ENCODE measurements at regions not wholly inside any gene's neighbourhood (a gene's known extent, or its start where the extent isn't known, plus 50 kb on each side); places are given as distances from the start of the nearest gene placed in this dataset.

DNA sequence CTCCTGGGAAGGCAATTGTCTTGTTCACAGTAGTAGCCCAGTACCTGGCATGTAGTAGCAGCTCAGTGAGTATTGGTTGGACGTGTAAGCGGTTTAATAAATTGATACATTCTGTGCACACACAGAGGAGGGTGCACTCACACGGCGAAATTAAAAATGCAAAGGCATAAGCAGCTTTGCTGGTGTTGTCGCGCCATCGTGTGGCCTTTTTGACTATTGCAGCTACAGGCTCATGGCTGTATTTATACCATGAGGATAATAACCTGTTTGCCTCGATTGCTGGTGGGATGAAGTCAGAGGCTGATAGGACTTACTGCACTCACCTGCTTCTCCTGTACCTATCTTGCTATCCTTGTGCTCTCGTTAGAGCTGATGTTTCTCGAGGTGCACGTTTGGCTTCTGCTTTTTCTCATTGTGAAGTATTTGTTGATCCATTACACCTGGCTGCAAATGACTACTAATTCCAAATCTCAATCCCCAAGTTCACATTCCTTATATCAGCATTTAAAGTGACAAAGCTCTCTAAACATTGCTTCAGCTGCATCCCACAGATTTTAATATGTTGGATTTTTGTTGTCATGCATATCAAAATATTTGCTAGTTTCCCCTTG lies 61.5 kb downstream of the TBXT start:
- TF ChIP-seq CTCF (IDR thresholded peaks at IDR 0.05; ENCODE audit: low read depth, low read length) = peak; percentile 89
- in situ Hi-C loops (cut with HindIII; ENCODE audit: low sequenced_read_pairs) = no loop called here
- DNase-seq (ENCODE audit: low read depth, low spot score) = peak; percentile 72
- H3K4me3 ChIP-seq (ENCODE audit: low read depth, low read length) = no peak overlapping the region

DNA sequence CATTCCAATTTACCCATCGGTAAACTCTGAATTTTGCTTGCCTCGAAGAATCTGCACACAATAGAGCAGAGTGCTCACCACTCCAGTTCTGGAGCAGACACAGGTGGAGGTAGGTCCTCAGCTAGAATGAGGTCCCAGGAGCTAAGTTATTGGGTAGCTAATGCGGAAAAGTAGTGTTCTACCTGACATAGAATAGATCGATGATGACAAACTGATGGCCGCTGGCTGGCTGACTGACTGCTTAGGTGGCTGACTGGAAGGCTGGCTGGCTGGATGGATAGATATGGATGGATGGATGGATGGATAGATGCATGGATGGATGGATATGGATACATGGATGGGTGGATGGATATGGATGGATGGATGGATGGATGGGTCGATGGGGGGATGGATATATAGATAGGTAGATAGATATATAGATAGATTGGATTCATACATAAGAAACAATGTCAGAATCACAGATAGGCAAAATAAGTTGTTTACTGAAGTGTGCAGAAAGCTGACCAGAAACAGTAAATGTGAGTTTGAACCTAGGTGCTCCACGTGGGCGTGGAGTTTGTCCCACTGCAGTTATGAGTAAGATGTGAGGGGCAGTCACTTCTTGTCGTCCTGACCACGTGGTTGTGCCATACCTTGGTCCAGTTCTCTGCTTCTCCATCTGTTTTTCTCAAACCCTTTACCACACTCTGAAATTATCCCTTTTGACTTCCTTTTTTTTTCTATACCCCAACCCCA lies 62.1 kb downstream of the TBXT start:
- no peak for TF ChIP-seq CTCF (IDR thresholded peaks at IDR 0.05; ENCODE audit: low read depth, low read length)
- no peak overlapping the region for H3K4me3 ChIP-seq (ENCODE audit: low read depth, low read length)
- DNase-seq (ENCODE audit: low read depth, low spot score) = no peak
- in situ Hi-C loops (cut with HindIII; ENCODE audit: low sequenced_read_pairs) = no loop called here

DNA sequence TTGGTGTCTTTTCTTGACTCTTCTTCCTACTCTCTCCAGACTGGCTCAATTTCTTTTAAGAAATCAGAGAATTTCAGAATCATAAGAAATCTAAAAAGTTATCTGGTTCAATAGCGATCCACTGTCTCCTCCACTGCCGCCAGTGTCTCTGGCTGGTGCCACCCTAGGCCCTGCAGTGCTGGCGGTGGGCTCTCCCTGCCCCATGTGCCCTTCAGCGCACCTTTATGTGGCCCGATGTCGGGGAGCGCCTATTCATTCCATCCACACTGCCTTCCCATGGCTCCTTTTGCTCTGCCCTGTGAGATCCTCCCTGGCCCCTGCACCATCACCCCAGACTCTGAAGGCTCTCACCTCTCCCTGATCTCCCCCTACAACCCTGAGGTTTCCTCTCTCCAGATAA lies 62.8 kb downstream of the TBXT start:
- in situ Hi-C loops (cut with HindIII; ENCODE audit: low sequenced_read_pairs) = no loop called here
- no peak for DNase-seq (ENCODE audit: low read depth, low spot score)
- no peak overlapping the region for H3K4me3 ChIP-seq (ENCODE audit: low read depth, low read length)
- no peak for TF ChIP-seq CTCF (IDR thresholded peaks at IDR 0.05; ENCODE audit: low read depth, low read length)

DNA sequence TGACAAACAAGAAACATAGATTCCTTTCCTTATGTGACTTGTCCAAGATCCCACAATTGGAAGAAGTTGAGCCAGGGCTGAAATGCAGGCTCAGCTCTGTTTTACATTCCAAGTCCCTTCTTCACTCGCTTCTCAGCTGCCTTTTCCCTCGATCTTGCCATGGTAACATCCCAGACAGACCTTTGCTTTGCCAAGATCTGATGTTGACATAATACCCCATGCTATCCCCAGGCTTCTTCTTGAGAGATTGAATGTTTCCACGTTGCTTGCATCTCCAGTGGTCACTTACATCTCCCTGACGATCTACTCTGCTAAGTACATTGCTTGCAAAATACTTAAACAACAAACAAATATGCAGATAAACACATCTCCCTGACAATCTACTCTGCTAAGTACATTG lies 63.5 kb downstream of the TBXT start:
- no peak overlapping the region for H3K4me3 ChIP-seq (ENCODE audit: low read depth, low read length)
- in situ Hi-C loops (cut with HindIII; ENCODE audit: low sequenced_read_pairs) = no loop called here
- DNase-seq (ENCODE audit: low read depth, low spot score) = peak; percentile 8
- TF ChIP-seq CTCF (IDR thresholded peaks at IDR 0.05; ENCODE audit: low read depth, low read length) = no peak

- no peak for DNase-seq (ENCODE audit: low read depth, low spot score)
- no peak overlapping the region for H3K4me3 ChIP-seq (ENCODE audit: low read depth, low read length)
- in situ Hi-C loops (cut with HindIII; ENCODE audit: low sequenced_read_pairs) = no loop called here
- no peak for TF ChIP-seq CTCF (IDR thresholded peaks at IDR 0.05; ENCODE audit: low read depth, low read length)
Observed at GRCh38 chr6:166101819-166102419, 65.7 kb downstream of the TBXT start.

- in situ Hi-C loops (cut with HindIII; ENCODE audit: low sequenced_read_pairs) = no loop called here
Observed at GRCh38 chr6:166097914-166098522, 69.6 kb downstream of the TBXT start.

More at GRCh38 chr6:166097914-166098522, 69.6 kb downstream of the TBXT start:
- DNase-seq (ENCODE audit: low read depth, low spot score) = peak; percentile 84
- peak overlapping the region; percentile 38 for H3K4me3 ChIP-seq (ENCODE audit: low read depth, low read length)
- peak; percentile 99 for TF ChIP-seq CTCF (IDR thresholded peaks at IDR 0.05; ENCODE audit: low read depth, low read length)
